GM12891 (cell line): ENCODE measurements at regions not wholly inside any gene's neighbourhood (a gene's known extent, or its start where the extent isn't known, plus 50 kb on each side); places are given as distances from the start of the nearest gene placed in this dataset.

ENCODE experiments used
- DNase-seq: peaks from one replicate; pipeline ENCODE4 v3.0.0; 2011; ENCODE audit warnings: low spot score; ENCODE audit not compliant: insufficient read length
- FAIRE-seq: peaks from 2 replicates; lab custom pipeline; 2011; peaks lifted over from hg19 to GRCh38; lab: Jason Lieb, UNC
- PAX5 ChIP-seq: IDR thresholded peaks from 2 replicates; pipeline ENCODE4 v1.6.1; 2011; ENCODE audit warnings: low read length, moderate library complexity, mild to moderate bottlenecking; ENCODE audit not compliant: insufficient read depth, severe bottlenecking
- POLR2A ChIP-seq: IDR thresholded peaks from 2 replicates; pipeline ENCODE4 v1.6.1; 2011; ENCODE audit warnings: low read depth, low read length, control low read depth
- POLR2AphosphoS5 ChIP-seq: IDR thresholded peaks from 2 replicates; pipeline ENCODE4 v1.6.1; 2011; ENCODE audit warnings: low read depth, low read length, control low read depth
- POU2F2 ChIP-seq: IDR thresholded peaks from 2 replicates; pipeline ENCODE4 v1.6.1; 2011; ENCODE audit warnings: low read depth, mild to moderate bottlenecking, control low read depth, low read length, moderate library complexity
- SPI1 ChIP-seq: IDR thresholded peaks from 2 replicates; pipeline ENCODE4 v1.6.1; 2011; ENCODE audit warnings: low read depth, low read length, control low read depth
- TAF1 ChIP-seq: IDR thresholded peaks from 2 replicates; pipeline ENCODE4 v1.6.1; 2011; ENCODE audit warnings: low read depth, low read length, control low read depth

DNA sequence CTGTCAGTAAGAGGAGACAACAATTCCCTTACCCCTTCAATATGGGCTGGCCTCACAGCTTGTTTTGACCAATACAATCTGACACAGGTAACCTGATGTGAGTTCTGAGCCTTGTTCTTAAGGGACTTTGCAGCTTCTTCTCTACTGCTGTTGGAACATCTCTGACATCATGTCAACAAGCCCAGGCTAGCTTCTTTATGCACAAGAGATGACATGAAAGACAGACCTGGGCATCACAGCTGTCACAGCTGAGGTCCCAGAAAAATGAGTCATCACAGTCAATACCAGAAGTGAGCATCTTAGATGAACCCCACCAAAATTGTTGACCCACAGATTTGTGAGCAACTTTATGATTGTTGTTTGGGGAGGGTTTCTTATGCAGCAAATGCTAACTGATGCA, 431.7 kb upstream of the PSMD7 start:
- FAIRE-seq (no peak), DNase-seq (no peak)
- no peak for TF ChIP-seq PAX5
- no peak for TF ChIP-seq SPI1
- no peak for TF ChIP-seq POLR2A
- TF ChIP-seq POLR2AphosphoS5: no peak
- TF ChIP-seq TAF1: no peak
- TF ChIP-seq POU2F2: no peak

DNA sequence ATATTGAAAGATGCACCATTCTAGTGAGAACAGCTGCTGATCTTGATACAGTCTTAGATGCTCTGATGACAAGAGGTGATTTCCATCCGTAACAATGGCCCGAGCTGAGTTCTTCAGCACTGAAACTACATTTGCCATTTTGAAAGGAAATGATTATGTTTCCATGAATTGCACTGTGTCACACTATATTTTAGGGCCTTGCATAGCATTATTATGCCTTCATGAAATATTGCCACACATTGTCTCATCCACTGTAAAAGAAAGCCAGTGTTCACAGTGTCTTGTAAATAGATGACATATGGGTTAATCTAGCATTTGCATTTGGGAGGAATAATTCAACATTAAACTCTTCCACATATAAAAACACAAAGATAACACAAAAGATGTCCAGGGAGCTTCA, 438.3 kb upstream of the PSMD7 start:
- FAIRE-seq (no peak), DNase-seq (no peak)
- no peak for TF ChIP-seq POU2F2
- no peak for TF ChIP-seq TAF1
- no peak for TF ChIP-seq POLR2AphosphoS5
- TF ChIP-seq PAX5: no peak

DNA sequence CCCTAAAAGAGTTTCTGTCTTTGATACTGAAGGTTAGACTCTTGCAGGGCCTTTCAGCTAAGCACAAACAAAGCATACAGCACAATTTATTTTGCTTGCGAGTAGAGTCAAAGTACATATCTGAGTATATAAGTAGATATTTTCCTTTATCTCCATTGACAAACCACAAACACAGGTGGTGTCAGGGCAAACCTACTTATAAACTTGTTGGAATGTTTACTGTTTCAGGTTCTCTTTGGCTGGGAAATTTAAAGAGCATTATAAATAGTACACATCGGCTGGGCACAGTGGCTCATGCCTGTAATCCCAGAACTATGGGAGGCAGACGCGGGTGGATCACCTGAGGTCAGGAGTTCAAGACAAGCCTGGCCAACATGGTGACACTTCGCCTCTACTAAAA, 442.6 kb upstream of the PSMD7 start:
- no peak for TF ChIP-seq POLR2AphosphoS5
- no peak for TF ChIP-seq POLR2A
- TF ChIP-seq SPI1: no peak
- no peak for TF ChIP-seq TAF1
- TF ChIP-seq PAX5: no peak
- TF ChIP-seq POU2F2: no peak
- no peak for DNase-seq
- no peak for FAIRE-seq

- FAIRE-seq: no peak
- TF ChIP-seq TAF1: no peak
- DNase-seq: no peak
These were observed 444.1 kb upstream of the PSMD7 start for GRCh38 chr16:73852561-73852960.

DNA sequence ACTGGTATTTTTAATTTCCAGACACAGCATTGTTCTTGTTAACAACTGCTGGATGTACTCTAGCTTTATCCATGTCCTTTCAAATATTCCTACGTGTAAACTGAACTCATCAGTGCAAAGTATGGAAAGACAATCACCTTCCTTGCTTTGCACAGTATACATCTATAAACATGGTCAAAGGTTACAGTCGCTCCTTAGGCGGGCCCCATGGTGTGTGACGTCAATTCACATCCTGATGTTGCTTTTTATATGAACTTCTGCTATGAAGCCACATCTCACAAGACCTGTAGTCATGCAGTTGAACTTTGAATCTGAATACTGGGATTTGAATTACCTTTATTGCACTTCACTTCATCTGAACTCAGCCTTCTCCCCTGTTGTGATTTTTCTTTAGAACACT, 447.6 kb upstream of the PSMD7 start:
- FAIRE-seq (no peak), DNase-seq (no peak)
- TF ChIP-seq SPI1: no peak
- TF ChIP-seq POLR2AphosphoS5: no peak

GRCh38 chr16:73847090-73847489, 449.5 kb upstream of the PSMD7 start:
- DNase-seq (no peak), FAIRE-seq (no peak)
- TF ChIP-seq SPI1 (no peak), PAX5 (no peak), POLR2A (no peak), POLR2AphosphoS5 (no peak), TAF1 (no peak), POU2F2 (no peak)

DNA sequence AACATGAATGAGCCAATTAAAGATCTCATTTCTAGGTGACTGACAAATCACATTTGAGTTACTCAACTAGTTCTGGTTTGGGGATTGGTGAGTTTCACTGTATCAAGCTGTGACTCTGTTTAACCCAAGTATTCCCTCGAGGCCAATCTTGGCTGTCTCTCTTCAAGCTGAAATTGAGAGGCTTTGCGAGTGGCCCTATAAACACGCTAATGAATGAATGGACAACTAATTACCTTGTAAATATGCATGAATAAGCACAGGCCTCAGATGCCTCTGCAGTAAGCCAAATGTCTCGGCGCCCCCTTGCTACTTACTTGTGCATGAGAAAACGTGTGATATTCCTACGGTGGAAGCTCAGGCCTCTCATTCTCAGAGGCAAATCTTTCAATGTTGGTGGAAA, 450.3 kb upstream of the PSMD7 start:
- TF ChIP-seq TAF1: no peak
- TF ChIP-seq POLR2A: no peak
- TF ChIP-seq POLR2AphosphoS5: no peak
- no peak for TF ChIP-seq POU2F2
- TF ChIP-seq PAX5: no peak
- TF ChIP-seq SPI1: no peak
- DNase-seq (no peak), FAIRE-seq (no peak)

DNA sequence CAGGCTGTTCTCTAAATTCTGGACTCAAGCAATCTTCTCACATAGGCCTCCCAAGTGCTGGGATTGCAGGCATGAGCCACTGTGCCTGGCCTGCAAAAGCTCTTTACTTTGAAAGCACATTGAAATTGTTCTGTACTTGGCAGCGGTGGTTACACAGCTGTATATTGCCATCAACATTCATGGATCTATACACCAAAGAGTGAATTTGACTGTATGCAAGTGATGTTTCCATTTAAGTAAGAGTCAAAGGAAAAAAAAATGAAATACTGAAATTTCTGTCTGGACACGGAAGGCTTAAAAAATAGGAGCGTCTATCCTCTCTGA, 450.6 kb upstream of the PSMD7 start:
- DNase-seq (no peak), FAIRE-seq (no peak)
- TF ChIP-seq POLR2A (no peak), SPI1 (no peak), TAF1 (no peak), POLR2AphosphoS5 (no peak), PAX5 (no peak)

DNA sequence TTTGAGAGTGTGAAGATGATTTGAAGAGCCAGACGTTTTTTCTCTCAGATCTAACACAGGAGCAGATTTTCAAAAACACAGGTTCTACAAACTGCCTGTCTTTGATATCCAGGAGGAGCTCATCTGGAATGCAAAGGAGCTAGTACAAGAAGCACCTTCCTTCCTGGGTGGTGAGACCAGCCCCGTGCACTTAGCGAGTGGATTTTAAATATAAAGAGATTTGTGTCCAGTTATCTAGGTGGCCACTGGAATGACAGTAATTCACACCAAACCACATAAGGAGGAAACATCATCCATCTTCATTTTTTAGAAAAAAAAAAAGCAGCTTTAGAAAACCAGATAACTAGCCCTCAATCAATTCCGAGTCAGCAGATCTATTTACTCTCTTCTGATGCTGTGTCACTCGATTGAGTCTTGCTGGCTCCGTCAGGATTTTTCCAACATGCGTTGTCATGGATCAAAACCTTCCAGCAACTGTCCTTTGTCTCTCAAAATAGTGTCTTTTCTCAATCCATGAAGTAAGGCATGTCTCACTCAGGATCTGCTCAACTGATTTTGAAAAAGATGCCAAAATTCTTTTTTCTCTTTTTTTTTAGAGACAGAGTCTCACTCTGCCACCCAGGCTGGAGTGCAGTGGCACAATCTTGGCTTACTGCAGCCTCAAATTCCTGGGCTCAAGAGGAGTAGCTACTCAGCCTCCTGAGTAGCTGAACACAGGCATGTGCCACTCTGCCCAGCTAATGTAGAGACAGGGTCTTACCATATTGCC, 451.2 kb upstream of the PSMD7 start:
- FAIRE-seq (no peak), DNase-seq (no peak)
- no peak for TF ChIP-seq POLR2A

GRCh38 chr16:73840728-73841127, 455.9 kb upstream of the PSMD7 start:
- no peak for DNase-seq
- no peak for TF ChIP-seq POLR2A
- no peak for TF ChIP-seq PAX5
- TF ChIP-seq POLR2AphosphoS5: no peak
- TF ChIP-seq POU2F2: no peak
- no peak for TF ChIP-seq TAF1
- TF ChIP-seq SPI1: no peak

GRCh38 chr16:73831220-73831619, 465.4 kb upstream of the PSMD7 start:
- DNase-seq: no peak
- FAIRE-seq: no peak
- TF ChIP-seq SPI1: no peak
- no peak for TF ChIP-seq PAX5
- TF ChIP-seq TAF1: no peak
- TF ChIP-seq POU2F2: no peak
- no peak for TF ChIP-seq POLR2A
- TF ChIP-seq POLR2AphosphoS5: no peak

More at GRCh38 chr16:73840728-73841127, 455.9 kb upstream of the PSMD7 start:
- no peak for FAIRE-seq
